ENCODE measurements at regions not wholly inside any gene's neighbourhood (a gene's known extent, or its start where the extent isn't known, plus 50 kb on each side); places are given as distances from the start of the nearest gene placed in this dataset.
"Not testable (repeated sequence)": the region's sequence is repeated elsewhere in the genome, so short reads cannot be mapped to it uniquely, and the experiment has no call there.

DNA sequence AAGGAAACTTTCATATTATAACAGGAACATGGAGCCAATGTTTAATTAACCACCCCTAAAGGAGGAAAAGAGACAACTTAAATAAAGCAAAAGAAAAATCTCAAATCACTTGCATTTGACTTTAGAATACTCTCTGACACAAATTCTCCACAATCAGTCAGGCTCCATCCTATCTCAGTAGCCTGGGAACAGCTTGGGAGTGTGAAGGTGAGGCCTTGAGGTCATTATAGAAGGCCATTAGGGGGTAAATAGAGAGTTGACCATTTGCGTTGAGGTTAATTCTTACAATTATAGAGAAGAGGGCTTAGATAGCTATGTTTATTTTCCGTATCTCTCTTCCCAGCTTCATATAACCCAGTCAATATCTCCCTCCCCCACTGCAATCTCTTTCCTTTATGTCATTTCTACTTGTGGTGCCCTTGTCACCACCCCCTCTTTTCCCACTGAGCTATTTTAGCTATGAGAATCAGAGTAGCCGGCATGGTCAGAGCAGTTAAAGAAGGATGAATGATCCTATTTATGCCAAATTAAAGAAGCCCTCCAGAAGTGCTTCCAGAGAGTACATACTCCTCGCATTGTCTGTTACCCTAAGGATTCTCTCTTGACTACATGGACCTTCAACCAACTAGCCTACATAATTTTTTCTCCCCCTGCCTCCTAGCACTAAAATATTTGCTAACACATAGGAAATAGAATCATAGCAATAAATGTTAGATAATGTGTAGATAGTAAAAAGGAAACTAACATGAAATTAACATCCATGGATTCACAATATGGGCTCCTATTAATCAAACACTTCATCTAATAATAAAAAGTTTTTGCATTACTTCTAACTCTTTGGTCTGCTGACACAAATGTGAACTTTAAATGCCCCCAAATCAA lies 135.2 kb upstream of the KRR1 start:
- H3K27ac Mint-ChIP-seq: no peak overlapping the region
- CTCF ChIA-PET: no interaction called here

DNA sequence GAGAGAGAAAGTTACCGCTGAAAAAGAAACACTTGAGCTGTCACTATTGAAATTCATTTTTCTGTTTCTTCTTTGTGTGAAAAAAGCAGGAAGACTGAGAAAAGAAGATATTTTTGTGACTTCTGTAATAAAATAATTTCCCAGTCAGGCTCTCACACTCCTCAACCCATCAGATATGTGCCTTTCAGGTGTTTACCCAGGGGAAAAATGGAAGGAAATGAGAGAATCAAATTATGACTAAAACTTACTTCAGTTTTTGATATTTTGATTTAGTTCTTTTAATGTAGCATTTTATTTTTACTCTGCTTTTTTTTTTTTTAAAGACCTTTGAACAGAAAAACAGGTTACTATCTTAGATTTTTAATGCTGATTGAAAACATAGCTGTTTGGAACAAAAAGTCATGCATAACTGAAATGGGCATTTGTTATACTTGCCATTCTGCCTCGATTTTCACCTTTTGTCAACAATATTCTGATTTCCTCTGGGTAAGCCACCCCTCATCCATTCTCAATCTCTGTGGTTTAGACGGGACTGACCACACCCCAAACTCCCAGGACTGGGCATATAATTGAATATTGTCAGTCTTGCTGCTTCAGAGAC lies 133.2 kb upstream of the KRR1 start:
- H3K4me1 Mint-ChIP-seq: peaks cover 13% of the 10 kb centered on the region
- H3K27ac Mint-ChIP-seq: no peak overlapping the region
- ATAC-seq: no peak
- ChIA-PET POLR2A (no interaction called here), CTCF (no interaction called here)
- no peak for DNase-seq (ENCODE audit: low spot score)
- H3K9me3 Mint-ChIP-seq: no peaks in the 10 kb centered on the region
- no peaks in the 10 kb centered on the region for H3K36me3 Mint-ChIP-seq
- no peak overlapping the region for H3K4me3 Mint-ChIP-seq
- H3K27me3 Mint-ChIP-seq (ENCODE audit: low read depth): no peaks in the 10 kb centered on the region
- TF ChIP-seq ZNF317 (CRISPR knock-in tag; IDR thresholded peaks at IDR 0.05; ENCODE audit: borderline replicate concordance, low read depth) (no peak), SMAD4 (CRISPR knock-in tag; IDR thresholded peaks at IDR 0.05) (no peak), RORB (CRISPR knock-in tag; IDR thresholded peaks at IDR 0.05) (no peak)

More for the DNA sequence above, 135.2 kb upstream of the KRR1 start:
- POLR2A ChIA-PET: no interaction called here
- H3K27me3 Mint-ChIP-seq (ENCODE audit: low read depth): no peaks in the 10 kb centered on the region
- H3K36me3 Mint-ChIP-seq: no peaks in the 10 kb centered on the region
- H3K9me3 Mint-ChIP-seq: peaks cover 5% of the 10 kb centered on the region
- H3K4me1 Mint-ChIP-seq: peaks cover 19% of the 10 kb centered on the region
- no peak for DNase-seq (ENCODE audit: low spot score)
- ATAC-seq: no peak
- H3K4me3 Mint-ChIP-seq: no peak overlapping the region
- no peak for TF ChIP-seq ETV6 (CRISPR knock-in tag; IDR thresholded peaks at IDR 0.05)
- TF ChIP-seq, protein P1, sequence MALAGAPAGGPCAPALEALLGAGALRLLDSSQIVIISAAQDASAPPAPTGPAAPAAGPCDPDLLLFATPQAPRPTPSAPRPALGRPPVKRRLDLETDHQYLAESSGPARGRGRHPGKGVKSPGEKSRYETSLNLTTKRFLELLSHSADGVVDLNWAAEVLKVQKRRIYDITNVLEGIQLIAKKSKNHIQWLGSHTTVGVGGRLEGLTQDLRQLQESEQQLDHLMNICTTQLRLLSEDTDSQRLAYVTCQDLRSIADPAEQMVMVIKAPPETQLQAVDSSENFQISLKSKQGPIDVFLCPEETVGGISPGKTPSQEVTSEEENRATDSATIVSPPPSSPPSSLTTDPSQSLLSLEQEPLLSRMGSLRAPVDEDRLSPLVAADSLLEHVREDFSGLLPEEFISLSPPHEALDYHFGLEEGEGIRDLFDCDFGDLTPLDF (CRISPR knock-in tag; IDR thresholded peaks at IDR 0.05): no peak
- TF ChIP-seq PRRX2 (CRISPR knock-in tag; IDR thresholded peaks at IDR 0.05): no peak
- no peak for TF ChIP-seq JUN (CRISPR knock-in tag; IDR thresholded peaks at IDR 0.05)
- TF ChIP-seq PRDM15 (CRISPR knock-in tag; IDR thresholded peaks at IDR 0.05): no peak
- no peak for TF ChIP-seq ZSCAN18 (CRISPR knock-in tag; IDR thresholded peaks at IDR 0.05)
- TF ChIP-seq NFYB (CRISPR knock-in tag; conservative IDR thresholded peaks at IDR 0.05; ENCODE audit: low read depth): no peak

DNA sequence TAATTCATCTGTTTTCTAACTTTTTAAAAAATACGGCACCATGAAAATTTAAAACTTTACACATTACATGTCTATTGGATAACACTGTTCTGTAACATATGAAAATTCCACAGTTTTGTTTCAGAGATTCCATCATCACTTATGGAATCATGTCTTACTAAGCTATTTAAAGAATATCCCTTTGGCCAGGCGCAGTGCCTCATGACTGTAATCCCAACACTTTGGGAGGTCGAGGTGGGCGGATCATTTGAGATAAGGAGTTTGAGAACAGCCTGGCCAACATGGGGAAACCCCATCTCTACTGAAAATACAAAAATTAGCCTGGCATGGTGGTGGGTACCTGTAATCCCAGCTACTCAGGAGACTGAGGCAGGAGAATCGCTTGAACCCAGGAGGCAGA lies 131.7 kb upstream of the KRR1 start:
- H3K9me3 Mint-ChIP-seq; POLR2A ChIA-PET; CTCF ChIA-PET; H3K27ac Mint-ChIP-seq; DNase-seq (ENCODE audit: low spot score); H3K36me3 Mint-ChIP-seq; H3K4me3 Mint-ChIP-seq; ATAC-seq; H3K27me3 Mint-ChIP-seq (ENCODE audit: low read depth): not testable (repeated sequence)
- peaks cover 13% of the 10 kb centered on the region for H3K4me1 Mint-ChIP-seq

DNA sequence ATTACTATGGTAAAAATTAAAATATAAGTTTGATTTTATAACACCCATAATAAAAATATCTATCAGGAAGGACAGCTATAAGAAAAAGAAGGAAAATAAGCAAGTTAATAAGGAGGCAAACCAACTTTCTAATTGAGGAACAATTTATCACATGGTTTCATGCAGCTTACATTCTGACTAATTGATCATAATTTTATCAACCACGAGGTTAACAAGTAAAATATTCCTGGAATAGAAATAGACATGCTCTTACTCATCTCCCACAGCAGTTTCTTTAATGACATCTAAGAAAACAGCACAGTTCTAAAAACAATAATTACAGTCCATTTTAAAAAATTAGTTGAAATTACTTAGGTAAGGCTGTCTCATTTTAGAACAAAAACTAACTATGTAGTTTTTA lies 130.8 kb upstream of the KRR1 start:
- ATAC-seq: no peak
- H3K9me3 Mint-ChIP-seq: no peaks in the 10 kb centered on the region
- no peak for DNase-seq (ENCODE audit: low spot score)
- H3K4me3 Mint-ChIP-seq: no peak overlapping the region
- POLR2A ChIA-PET: no interaction called here
- H3K36me3 Mint-ChIP-seq: no peaks in the 10 kb centered on the region
- CTCF ChIA-PET: no interaction called here
- no peak overlapping the region for H3K27ac Mint-ChIP-seq
- H3K27me3 Mint-ChIP-seq (ENCODE audit: low read depth): no peaks in the 10 kb centered on the region
- H3K4me1 Mint-ChIP-seq: peaks cover 13% of the 10 kb centered on the region
- TF ChIP-seq NFYB (CRISPR knock-in tag; conservative IDR thresholded peaks at IDR 0.05; ENCODE audit: low read depth): no peak
- TF ChIP-seq, protein P2, sequence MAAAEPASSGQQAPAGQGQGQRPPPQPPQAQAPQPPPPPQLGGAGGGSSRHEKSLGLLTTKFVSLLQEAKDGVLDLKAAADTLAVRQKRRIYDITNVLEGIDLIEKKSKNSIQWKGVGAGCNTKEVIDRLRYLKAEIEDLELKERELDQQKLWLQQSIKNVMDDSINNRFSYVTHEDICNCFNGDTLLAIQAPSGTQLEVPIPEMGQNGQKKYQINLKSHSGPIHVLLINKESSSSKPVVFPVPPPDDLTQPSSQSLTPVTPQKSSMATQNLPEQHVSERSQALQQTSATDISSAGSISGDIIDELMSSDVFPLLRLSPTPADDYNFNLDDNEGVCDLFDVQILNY (CRISPR knock-in tag; IDR thresholded peaks at IDR 0.05): no peak
- TF ChIP-seq ZNF532 (CRISPR knock-in tag; IDR thresholded peaks at IDR 0.05; ENCODE audit: borderline replicate concordance): no peak
- no peak for TF ChIP-seq GTF2I (CRISPR knock-in tag; conservative IDR thresholded peaks at IDR 0.05)
- no peak for TF ChIP-seq JAZF1 (CRISPR knock-in tag; IDR thresholded peaks at IDR 0.05)
- TF ChIP-seq IRF1 (CRISPR knock-in tag; IDR thresholded peaks at IDR 0.05): no peak

All from WTC11 (cell line).